NCI-H2227 (cell line): ENCODE measurements at regions not wholly inside any gene's neighbourhood (a gene's known extent, or its start where the extent isn't known, plus 50 kb on each side); places are given as distances from the start of the nearest gene placed in this dataset.
"Not testable (repeated sequence)": the region's sequence is repeated elsewhere in the genome, so short reads cannot be mapped to it uniquely, and the experiment has no call there.

Source experiments
- DNase-seq: peaks from one replicate; lab custom pipeline; 2025; ENCODE audit not compliant: unreplicated experiment; lab: John Stamatoyannopoulos, UW

GRCh38 chr20:63145156-63145555, 70.8 kb downstream of the YTHDF1 start:
- DNase-seq, result no peak

- no peak for DNase-seq
Observed at GRCh38 chr20:63142933-63143332, 73.0 kb downstream of the YTHDF1 start.

- no peak for DNase-seq
Observed at GRCh38 chr20:63141531-63141930, 74.4 kb downstream of the YTHDF1 start.

- no peak for DNase-seq
Observed at GRCh38 chr20:63140514-63141433, 75.2 kb downstream of the YTHDF1 start.

- DNase-seq, result no peak
Observed at GRCh38 chr20:63139837-63140236, 76.1 kb downstream of the YTHDF1 start.

GRCh38 chr20:63139356-63139755, 76.6 kb downstream of the YTHDF1 start:
- no peak for DNase-seq

GRCh38 chr20:63138855-63139341, 77.0 kb downstream of the YTHDF1 start:
- no peak for DNase-seq

- DNase-seq, result no peak
Observed at GRCh38 chr20:63137851-63138415, 78.0 kb downstream of the YTHDF1 start.

- DNase-seq, result no peak
Observed at GRCh38 chr20:63136296-63136695, 79.6 kb downstream of the YTHDF1 start.

GRCh38 chr20:63135411-63135810, 80.5 kb downstream of the YTHDF1 start:
- no peak for DNase-seq

GRCh38 chr20:63134711-63135361, 81.1 kb downstream of the YTHDF1 start:
- DNase-seq, result not testable (repeated sequence)

GRCh38 chr20:63134201-63134612, 81.7 kb downstream of the YTHDF1 start:
- DNase-seq, result no peak

GRCh38 chr20:63133481-63134091, 82.3 kb downstream of the YTHDF1 start:
- DNase-seq, result no peak

- no peak for DNase-seq
Observed at GRCh38 chr20:63132715-63133471, 83.0 kb downstream of the YTHDF1 start.

- no peak for DNase-seq
Observed at GRCh38 chr20:63132131-63132714, 83.7 kb downstream of the YTHDF1 start.

GRCh38 chr20:63130658-63131577, 85.0 kb downstream of the YTHDF1 start:
- DNase-seq, result no peak

GRCh38 chr20:63129991-63130657, 85.8 kb downstream of the YTHDF1 start:
- DNase-seq, result no peak

- DNase-seq, result no peak
Observed at GRCh38 chr20:63129376-63129965, 86.5 kb downstream of the YTHDF1 start.
